GM18505 (cell line): ENCODE measurements at regions not wholly inside any gene's neighbourhood (a gene's known extent, or its start where the extent isn't known, plus 50 kb on each side); places are given as distances from the start of the nearest gene placed in this dataset.
"Not testable (repeated sequence)": the region's sequence is repeated elsewhere in the genome, so short reads cannot be mapped to it uniquely, and the experiment has no call there.

Source experiments
- ATAC-seq: cut with Tn5 transposase; IDR thresholded peaks from one replicate; pipeline ENCODE4 v1.9.1; 2021; ENCODE audit not compliant: unreplicated experiment
- POLR2A ChIP-seq: IDR thresholded peaks from 4 replicates; pipeline ENCODE4 v1.6.1; 2011; ENCODE audit warnings: borderline replicate concordance; ENCODE audit not compliant: insufficient read depth, insufficient read length; ENCODE audit errors: extremely low read depth

- ATAC-seq: no peak
- no peak for TF ChIP-seq POLR2A
Observed at GRCh38 chr12:63394349-63394748, 243.3 kb upstream of the AVPR1A start.

GRCh38 chr12:63389211-63389610, 238.2 kb upstream of the AVPR1A start:
- TF ChIP-seq POLR2A: no peak
- ATAC-seq: no peak

GRCh38 chr12:63387771-63388170, 236.8 kb upstream of the AVPR1A start:
- no peak for ATAC-seq
- no peak for TF ChIP-seq POLR2A

GRCh38 chr12:63382930-63383329, 231.9 kb upstream of the AVPR1A start:
- no peak for ATAC-seq
- no peak for TF ChIP-seq POLR2A

- ATAC-seq: no peak
- TF ChIP-seq POLR2A: no peak
Observed at GRCh38 chr12:63362791-63363190, 211.8 kb upstream of the AVPR1A start.

GRCh38 chr12:63362166-63362565, 211.2 kb upstream of the AVPR1A start:
- ATAC-seq: no peak
- no peak for TF ChIP-seq POLR2A

GRCh38 chr12:63354969-63355368, 204.0 kb upstream of the AVPR1A start:
- TF ChIP-seq POLR2A: no peak
- no peak for ATAC-seq

GRCh38 chr12:63353559-63353958, 202.6 kb upstream of the AVPR1A start:
- ATAC-seq: no peak
- TF ChIP-seq POLR2A: no peak

- TF ChIP-seq POLR2A: no peak
- ATAC-seq: no peak
Observed at GRCh38 chr12:63351370-63351769, 200.4 kb upstream of the AVPR1A start.

GRCh38 chr12:63348556-63348955, 197.6 kb upstream of the AVPR1A start:
- no peak for ATAC-seq
- TF ChIP-seq POLR2A: no peak

GRCh38 chr12:63337158-63337557, 186.2 kb upstream of the AVPR1A start:
- ATAC-seq: not testable (repeated sequence)

GRCh38 chr12:63326260-63326659, 175.3 kb upstream of the AVPR1A start:
- no peak for TF ChIP-seq POLR2A
- ATAC-seq: no peak

GRCh38 chr12:63325757-63326156, 174.8 kb upstream of the AVPR1A start:
- no peak for ATAC-seq
- no peak for TF ChIP-seq POLR2A

- TF ChIP-seq POLR2A: no peak
- ATAC-seq: no peak
Observed at GRCh38 chr12:63323942-63324341, 172.9 kb upstream of the AVPR1A start.

- no peak for TF ChIP-seq POLR2A
- ATAC-seq: no peak
Observed at GRCh38 chr12:63321373-63321772, 170.4 kb upstream of the AVPR1A start.
